ENCODE measurements at regions not wholly inside any gene's neighbourhood (a gene's known extent, or its start where the extent isn't known, plus 50 kb on each side); places are given as distances from the start of the nearest gene placed in this dataset.
"Not testable (repeated sequence)": the region's sequence is repeated elsewhere in the genome, so short reads cannot be mapped to it uniquely, and the experiment has no call there.

DNA sequence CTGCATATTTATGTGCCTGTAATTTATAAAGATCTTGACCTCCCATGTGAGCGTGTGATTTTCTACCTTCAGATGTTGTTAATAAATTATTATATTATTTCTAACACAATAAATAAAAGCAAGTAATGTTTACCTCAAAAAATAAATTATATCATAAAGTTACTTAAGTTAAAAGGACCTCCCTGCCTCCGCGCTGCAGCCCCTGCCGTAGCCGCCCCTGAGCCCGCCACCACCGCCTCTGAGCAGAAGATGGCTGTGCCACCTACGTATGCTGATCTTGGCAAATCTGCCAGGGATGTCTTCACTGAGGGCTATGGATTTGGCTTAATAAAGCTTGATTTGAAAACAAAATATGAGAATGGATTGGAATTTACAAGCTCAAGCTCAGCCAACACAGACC, 119.6 kb upstream of the BRWD3 start:
- no peak for FAIRE-seq

DNA sequence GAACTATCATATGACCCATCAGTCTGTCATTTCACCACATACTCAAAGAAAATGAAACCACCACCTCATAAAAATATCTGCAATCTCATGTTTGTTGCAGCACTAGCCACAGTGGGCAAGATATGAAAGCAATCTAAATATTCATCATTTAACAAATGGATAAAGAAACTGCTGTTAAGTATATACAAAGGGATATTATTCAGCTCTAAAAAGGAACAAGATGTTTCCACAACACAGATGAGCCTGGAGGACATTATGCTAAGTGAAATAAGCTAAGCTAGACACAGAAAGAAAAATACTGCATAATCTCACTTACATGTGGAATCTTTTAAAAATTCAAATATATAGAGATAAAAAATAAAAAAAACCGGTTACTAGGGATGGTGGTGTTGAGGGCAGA, 108.2 kb upstream of the BRWD3 start:
- FAIRE-seq: no peak

DNA sequence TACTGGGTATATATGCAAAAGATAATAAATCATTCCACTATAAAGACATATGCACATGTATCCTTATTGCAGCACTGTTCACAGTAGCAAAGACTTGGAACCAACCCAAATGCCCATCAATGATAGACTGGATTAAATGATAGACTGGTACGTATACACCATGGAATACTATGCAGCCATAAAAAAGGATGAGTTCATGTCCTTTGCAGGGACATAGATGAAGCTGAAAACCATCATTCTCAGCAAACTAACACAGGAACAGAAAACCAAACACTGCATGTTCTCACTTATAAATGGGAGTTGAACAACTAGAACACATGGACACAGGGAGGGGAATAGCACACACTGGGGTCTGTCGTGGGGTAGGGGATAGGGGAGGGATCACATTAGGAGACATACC, 102.7 kb upstream of the BRWD3 start:
- FAIRE-seq: not testable (repeated sequence)

DNA sequence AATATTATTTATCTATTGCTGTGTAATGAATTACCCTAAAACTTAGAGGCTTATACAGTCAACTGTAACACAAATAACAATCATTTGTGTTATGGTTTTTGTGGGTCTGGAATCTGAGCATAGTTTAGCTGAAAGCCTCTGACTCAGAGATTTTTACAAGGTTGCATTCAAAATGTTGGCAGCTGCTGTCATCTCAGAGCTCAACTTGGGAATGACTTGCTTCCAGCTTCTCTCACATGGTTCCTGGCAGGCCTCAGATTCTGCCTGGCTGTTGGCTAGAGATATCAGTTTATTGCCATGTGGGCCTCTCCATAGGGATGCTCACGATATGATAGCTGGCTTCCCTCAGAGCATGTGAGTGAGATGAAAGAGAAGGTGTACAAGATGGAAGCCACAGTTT, 70.2 kb upstream of the BRWD3 start:
- FAIRE-seq: no peak

DNA sequence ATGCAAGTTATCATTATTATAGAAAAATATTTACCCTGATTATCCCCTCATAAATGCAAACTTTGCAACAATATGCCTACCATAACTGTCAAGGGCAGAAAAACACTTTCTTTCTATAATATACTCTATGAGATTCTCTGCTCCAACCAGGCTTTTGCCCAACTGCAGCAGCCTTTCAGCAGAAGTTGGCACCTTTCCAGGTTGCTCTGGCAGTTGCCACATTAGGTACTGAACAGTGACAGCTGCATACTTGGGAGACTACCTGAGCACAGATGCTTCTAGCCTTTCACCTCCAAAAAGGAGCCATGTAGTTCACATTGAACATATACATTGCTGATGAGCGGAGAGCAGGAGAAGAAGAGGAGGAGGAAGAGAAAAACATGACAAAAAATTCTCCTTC, 69.5 kb upstream of the BRWD3 start:
- no peak for FAIRE-seq

DNA sequence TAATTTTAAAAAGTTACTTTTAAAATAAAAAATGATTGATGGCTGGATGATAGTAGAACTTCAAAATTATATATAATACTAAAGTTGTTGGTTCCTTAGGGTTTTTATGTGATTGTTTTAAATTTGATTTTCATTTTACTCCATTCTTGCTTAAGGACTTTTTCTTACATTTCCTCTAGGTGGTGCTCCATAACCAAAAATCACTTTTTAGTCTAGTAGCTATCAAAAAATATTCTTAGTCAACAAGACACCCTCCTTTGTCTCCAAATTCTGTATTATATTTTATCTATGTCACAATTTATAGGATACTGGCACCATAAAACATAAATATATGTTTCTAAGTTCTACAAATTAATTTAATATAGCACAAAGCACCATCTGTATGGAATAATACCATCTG, 67.2 kb upstream of the BRWD3 start:
- FAIRE-seq: peak; percentile 89

All from TTC549 (cell line).